ENCODE measurements at regions not wholly inside any gene's neighbourhood (a gene's known extent, or its start where the extent isn't known, plus 50 kb on each side); places are given as distances from the start of the nearest gene placed in this dataset.

GRCh38 chr3:153577059-153577736 is 415.2 kb downstream of the RAP2B start (continued):
- TF ChIP-seq PRDM15 (CRISPR knock-in tag; IDR thresholded peaks at IDR 0.05) (no peak), CDX4 (CRISPR knock-in tag; IDR thresholded peaks at IDR 0.05; ENCODE audit: borderline replicate concordance) (no peak), FOXJ3 (CRISPR knock-in tag; IDR thresholded peaks at IDR 0.05; ENCODE audit: borderline replicate concordance) (no peak), JAZF1 (CRISPR knock-in tag; IDR thresholded peaks at IDR 0.05) (no peak), JUN (CRISPR knock-in tag; IDR thresholded peaks at IDR 0.05) (no peak)

GRCh38 chr3:153578046-153578445 is 416.0 kb downstream of the RAP2B start:
- Mint-ChIP-seq H3K9me3 (peaks cover 8% of the 10 kb centered on the region), H3K27me3 (ENCODE audit: low read depth) (no peaks in the 10 kb centered on the region), H3K36me3 (peaks cover 8% of the 10 kb centered on the region), H3K27ac (no peak overlapping the region), H3K4me1 (peaks cover 3% of the 10 kb centered on the region; the same call in 1 of the 2 replicates), H3K4me3 (no peak overlapping the region)
- ChIA-PET CTCF (no interaction called here), POLR2A (no interaction called here)
- no peak for ATAC-seq
- no peak for DNase-seq (ENCODE audit: low spot score)
- TF ChIP-seq FOXP1 (CRISPR knock-in tag; IDR thresholded peaks at IDR 0.05; ENCODE audit: borderline replicate concordance), result no peak
- no peak for TF ChIP-seq ZNF263 (CRISPR knock-in tag; IDR thresholded peaks at IDR 0.05; ENCODE audit: low read depth)
- no peak for TF ChIP-seq ELF4 (CRISPR knock-in tag; IDR thresholded peaks at IDR 0.05; ENCODE audit: low read depth)
- no peak for TF ChIP-seq CREM (CRISPR knock-in tag; IDR thresholded peaks at IDR 0.05)
- TF ChIP-seq MXD4 (CRISPR knock-in tag; IDR thresholded peaks at IDR 0.05; ENCODE audit: borderline replicate concordance), result no peak
- TF ChIP-seq FOXP4 (CRISPR knock-in tag; IDR thresholded peaks at IDR 0.05), result no peak
- TF ChIP-seq CDX4 (CRISPR knock-in tag; IDR thresholded peaks at IDR 0.05; ENCODE audit: borderline replicate concordance), result no peak
- TF ChIP-seq NR3C1 (CRISPR knock-in tag; conservative IDR thresholded peaks at IDR 0.05; ENCODE audit: low read depth), result no peak
- no peak for TF ChIP-seq IRF2 (CRISPR knock-in tag; IDR thresholded peaks at IDR 0.05; ENCODE audit: borderline replicate concordance, low read depth)
- TF ChIP-seq CREB1 (CRISPR knock-in tag; IDR thresholded peaks at IDR 0.05), result no peak
- no peak for TF ChIP-seq CTCF (IDR thresholded peaks at IDR 0.05)
- no peak for TF ChIP-seq ZBTB43 (CRISPR knock-in tag; IDR thresholded peaks at IDR 0.05)
- no peak for TF ChIP-seq ARID4B (CRISPR knock-in tag; IDR thresholded peaks at IDR 0.05; ENCODE audit: borderline replicate concordance)
- no peak for TF ChIP-seq ZNF512 (CRISPR knock-in tag; IDR thresholded peaks at IDR 0.05; ENCODE audit: borderline replicate concordance)
- TF ChIP-seq RORB (CRISPR knock-in tag; IDR thresholded peaks at IDR 0.05), result no peak

Data from WTC11 (cell line).